ENCODE measurements at regions not wholly inside any gene's neighbourhood (a gene's known extent, or its start where the extent isn't known, plus 50 kb on each side); places are given as distances from the start of the nearest gene placed in this dataset.

GRCh38 chr16:85474621-85475217 lies 138.4 kb upstream of the GSE1 start:
- DNase-seq (ENCODE audit: low read depth), result no peak

GRCh38 chr16:85475233-85475632 lies 137.9 kb upstream of the GSE1 start:
- DNase-seq (ENCODE audit: low read depth), result no peak

GRCh38 chr16:85475691-85476300 lies 137.3 kb upstream of the GSE1 start:
- DNase-seq (ENCODE audit: low read depth), result no peak

- no peak for DNase-seq (ENCODE audit: low read depth)
These were observed 136.7 kb upstream of the GSE1 start for GRCh38 chr16:85476389-85476788.

- no peak for DNase-seq (ENCODE audit: low read depth)
These were observed 135.2 kb upstream of the GSE1 start for GRCh38 chr16:85477801-85478363.

- DNase-seq (ENCODE audit: low read depth), result no peak
These were observed 133.0 kb upstream of the GSE1 start for GRCh38 chr16:85479972-85480726.

GRCh38 chr16:85480727-85481101 lies 132.4 kb upstream of the GSE1 start:
- DNase-seq (ENCODE audit: low read depth), result no peak

- DNase-seq (ENCODE audit: low read depth), result no peak
These were observed 131.9 kb upstream of the GSE1 start for GRCh38 chr16:85481206-85481605.

GRCh38 chr16:85481738-85482137 lies 131.4 kb upstream of the GSE1 start:
- DNase-seq (ENCODE audit: low read depth), result no peak

GRCh38 chr16:85483424-85483823 lies 129.7 kb upstream of the GSE1 start:
- DNase-seq (ENCODE audit: low read depth), result no peak

- DNase-seq (ENCODE audit: low read depth), result no peak
These were observed 128.5 kb upstream of the GSE1 start for GRCh38 chr16:85484347-85485300.

- DNase-seq (ENCODE audit: low read depth), result no peak
These were observed 127.7 kb upstream of the GSE1 start for GRCh38 chr16:85485379-85485778.

GRCh38 chr16:85486256-85486915 lies 126.7 kb upstream of the GSE1 start:
- no peak for DNase-seq (ENCODE audit: low read depth)

- DNase-seq (ENCODE audit: low read depth), result no peak
These were observed 124.7 kb upstream of the GSE1 start for GRCh38 chr16:85488414-85488813.

GRCh38 chr16:85490407-85491057 lies 122.6 kb upstream of the GSE1 start:
- DNase-seq (ENCODE audit: low read depth), result no peak

GRCh38 chr16:85491058-85491771 lies 121.9 kb upstream of the GSE1 start:
- no peak for DNase-seq (ENCODE audit: low read depth)

- DNase-seq (ENCODE audit: low read depth), result peak; percentile 14
These were observed 121.3 kb upstream of the GSE1 start for GRCh38 chr16:85491798-85492294.

GRCh38 chr16:85492295-85492864 lies 120.7 kb upstream of the GSE1 start:
- no peak for DNase-seq (ENCODE audit: low read depth)

GRCh38 chr16:85494315-85494714 lies 118.8 kb upstream of the GSE1 start:
- DNase-seq (ENCODE audit: low read depth), result no peak

- no peak for DNase-seq (ENCODE audit: low read depth)
These were observed 117.9 kb upstream of the GSE1 start for GRCh38 chr16:85495259-85495658.
